IPS-11a (cell line): ENCODE measurements at regions not wholly inside any gene's neighbourhood (a gene's known extent, or its start where the extent isn't known, plus 50 kb on each side); places are given as distances from the start of the nearest gene placed in this dataset.

ENCODE experiments used
- H3K4me3 ChIP-seq: one replicate; pipeline ENCODE4 v1.5.1; 2013; ENCODE audit warnings: low read depth, low read length, control low read depth

- H3K4me3 ChIP-seq, result no peak overlapping the region
Observed at GRCh38 chr18:78724214-78724914, 255.3 kb upstream of the SALL3 start.

- no peak overlapping the region for H3K4me3 ChIP-seq
Observed at GRCh38 chr18:78725426-78725825, 254.2 kb upstream of the SALL3 start.

DNA sequence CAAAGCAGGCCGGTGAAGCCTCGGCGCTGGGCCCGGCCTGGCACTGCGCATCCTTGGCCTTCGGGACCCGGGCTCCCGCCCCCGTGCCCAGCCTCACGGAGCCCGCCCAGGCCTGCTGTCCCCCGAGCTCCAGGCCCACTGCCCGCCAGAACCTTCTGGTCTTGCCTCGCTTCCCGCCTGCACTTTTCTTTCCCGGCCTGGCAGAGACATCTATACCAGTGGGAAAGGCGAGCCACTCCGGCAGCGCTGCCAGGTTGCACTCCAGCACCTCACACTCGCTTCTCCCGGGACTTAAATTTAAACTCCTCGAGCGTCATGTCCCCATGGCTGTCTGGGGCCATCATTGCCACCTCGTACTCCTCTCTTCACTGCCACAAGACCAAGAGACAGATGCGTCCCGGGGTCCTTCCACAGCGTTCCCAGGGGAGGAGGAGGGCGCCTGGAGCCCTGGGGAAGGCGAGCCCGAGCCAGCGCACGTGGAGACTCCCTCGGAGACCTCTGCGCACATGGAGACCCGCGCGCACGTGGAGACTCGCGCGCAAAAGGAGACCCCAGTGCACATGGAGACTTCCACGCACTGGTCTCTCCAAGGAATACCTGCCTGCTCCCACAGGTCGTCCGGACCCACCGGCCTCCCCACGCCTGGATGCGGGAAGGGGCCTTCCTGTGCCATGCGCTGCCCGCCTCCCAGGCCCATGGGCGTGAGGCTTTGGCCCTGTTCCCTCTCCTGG is 253.1 kb upstream of the SALL3 start:
- H3K4me3 ChIP-seq, result no peak overlapping the region

DNA sequence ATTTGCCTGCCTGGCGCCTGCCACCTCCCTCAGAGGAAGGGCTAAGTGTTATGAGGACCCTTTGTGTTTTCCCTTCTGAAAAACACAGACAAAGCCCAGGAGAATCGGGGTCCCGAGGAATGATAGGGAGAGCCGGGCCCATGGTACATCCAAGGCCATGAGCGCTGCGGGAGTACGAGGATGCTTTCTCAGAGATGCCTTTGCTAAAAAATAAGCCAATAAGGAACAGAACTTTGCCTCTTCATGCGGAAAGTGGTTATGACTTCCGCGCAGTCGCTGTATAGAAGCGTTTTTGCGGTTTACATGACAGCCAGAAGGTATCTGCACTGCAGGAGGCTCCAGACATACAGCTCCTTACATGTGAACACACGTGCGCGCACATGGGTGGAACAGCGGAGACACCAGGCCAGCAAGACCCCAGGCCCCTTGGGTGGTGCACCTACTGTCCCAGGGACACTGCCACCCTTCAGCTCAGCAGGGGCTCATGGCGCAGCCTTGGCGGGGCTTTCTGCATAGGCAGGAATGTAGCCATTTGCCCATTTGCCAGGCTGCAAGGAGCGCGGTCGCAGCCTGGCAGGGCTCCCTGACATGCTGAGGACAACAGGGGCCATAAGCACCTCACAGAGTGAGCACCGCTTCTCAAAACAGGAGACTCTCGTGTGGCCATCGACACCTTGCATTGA is 252.4 kb upstream of the SALL3 start:
- H3K4me3 ChIP-seq, result no peak overlapping the region

GRCh38 chr18:78727877-78728783 is 251.5 kb upstream of the SALL3 start:
- H3K4me3 ChIP-seq, result no peak overlapping the region

DNA sequence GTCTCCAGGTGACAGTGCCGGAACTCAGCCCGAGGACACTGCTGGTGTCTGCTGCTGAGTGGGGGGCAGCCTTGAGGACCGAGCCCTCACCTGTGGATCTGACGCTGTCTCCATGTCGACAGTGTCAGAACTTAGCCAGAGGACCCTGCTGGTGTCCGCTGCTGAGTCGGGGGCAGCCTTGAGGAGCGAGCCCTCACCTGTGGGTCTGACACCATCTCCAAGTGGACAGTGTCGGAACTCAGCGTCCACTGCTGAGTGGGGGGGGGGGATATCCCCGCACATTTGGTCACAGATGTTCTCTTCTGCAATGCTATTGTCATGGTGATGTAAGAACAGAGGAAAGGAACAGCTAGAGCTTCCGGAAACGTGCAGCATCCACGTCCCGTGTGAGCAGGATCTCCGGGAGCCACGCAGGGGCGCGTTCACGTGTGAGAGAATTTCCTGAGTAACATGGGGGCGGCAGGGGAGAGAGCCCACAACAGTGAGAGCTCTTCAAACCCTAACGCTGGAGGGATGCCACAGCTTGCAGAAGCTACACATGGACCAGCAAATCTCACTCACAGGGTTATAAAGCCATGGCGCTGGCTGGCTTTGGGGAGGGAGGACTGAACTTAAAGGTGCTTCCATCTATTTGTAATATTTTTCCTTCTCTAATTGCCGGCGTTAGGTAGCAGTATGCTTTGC is 250.7 kb upstream of the SALL3 start:
- no peak overlapping the region for H3K4me3 ChIP-seq

DNA sequence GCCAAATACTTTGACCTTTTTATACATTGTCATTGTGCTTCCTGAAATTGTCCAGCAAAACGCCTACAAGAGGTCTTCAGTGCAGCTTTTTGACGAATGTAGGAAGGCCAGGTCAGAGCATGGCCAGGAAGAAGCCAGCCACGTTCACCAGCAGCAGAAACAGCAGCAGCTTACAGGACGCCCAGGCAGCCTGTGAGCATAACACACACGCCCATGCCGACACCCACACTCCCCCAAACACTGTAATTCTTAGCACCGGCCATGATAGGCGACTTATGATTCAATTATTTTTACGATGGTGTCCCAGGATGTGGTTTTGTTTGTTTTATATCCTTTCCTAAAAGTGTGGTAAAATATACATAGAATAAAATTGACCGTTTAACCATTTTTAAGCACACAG is 249.1 kb upstream of the SALL3 start:
- H3K4me3 ChIP-seq, result no peak overlapping the region

- H3K4me3 ChIP-seq, result no peak overlapping the region
Observed at GRCh38 chr18:78731016-78731397, 248.6 kb upstream of the SALL3 start.

- H3K4me3 ChIP-seq, result no peak overlapping the region
Observed at GRCh38 chr18:78731398-78732032, 248.1 kb upstream of the SALL3 start.

GRCh38 chr18:78732273-78733210 is 247.1 kb upstream of the SALL3 start:
- no peak overlapping the region for H3K4me3 ChIP-seq

- H3K4me3 ChIP-seq, result no peak overlapping the region
Observed at GRCh38 chr18:78733762-78734613, 245.6 kb upstream of the SALL3 start.

DNA sequence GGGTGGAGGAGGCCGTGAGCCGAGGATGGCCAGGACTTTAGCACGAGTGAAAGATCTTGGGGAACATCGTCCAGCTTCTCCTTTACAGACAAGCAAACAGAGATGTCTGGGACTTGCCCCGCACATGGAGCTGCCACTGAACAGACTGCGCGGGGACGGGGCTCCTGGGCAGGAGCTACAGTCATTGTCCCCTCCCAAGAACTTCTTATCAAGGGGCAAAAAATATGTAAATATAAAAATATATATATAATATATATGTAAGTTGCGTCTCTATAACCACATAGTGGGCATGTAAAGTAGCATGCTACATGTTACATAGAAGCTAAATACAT is 245.0 kb upstream of the SALL3 start:
- no peak overlapping the region for H3K4me3 ChIP-seq

DNA sequence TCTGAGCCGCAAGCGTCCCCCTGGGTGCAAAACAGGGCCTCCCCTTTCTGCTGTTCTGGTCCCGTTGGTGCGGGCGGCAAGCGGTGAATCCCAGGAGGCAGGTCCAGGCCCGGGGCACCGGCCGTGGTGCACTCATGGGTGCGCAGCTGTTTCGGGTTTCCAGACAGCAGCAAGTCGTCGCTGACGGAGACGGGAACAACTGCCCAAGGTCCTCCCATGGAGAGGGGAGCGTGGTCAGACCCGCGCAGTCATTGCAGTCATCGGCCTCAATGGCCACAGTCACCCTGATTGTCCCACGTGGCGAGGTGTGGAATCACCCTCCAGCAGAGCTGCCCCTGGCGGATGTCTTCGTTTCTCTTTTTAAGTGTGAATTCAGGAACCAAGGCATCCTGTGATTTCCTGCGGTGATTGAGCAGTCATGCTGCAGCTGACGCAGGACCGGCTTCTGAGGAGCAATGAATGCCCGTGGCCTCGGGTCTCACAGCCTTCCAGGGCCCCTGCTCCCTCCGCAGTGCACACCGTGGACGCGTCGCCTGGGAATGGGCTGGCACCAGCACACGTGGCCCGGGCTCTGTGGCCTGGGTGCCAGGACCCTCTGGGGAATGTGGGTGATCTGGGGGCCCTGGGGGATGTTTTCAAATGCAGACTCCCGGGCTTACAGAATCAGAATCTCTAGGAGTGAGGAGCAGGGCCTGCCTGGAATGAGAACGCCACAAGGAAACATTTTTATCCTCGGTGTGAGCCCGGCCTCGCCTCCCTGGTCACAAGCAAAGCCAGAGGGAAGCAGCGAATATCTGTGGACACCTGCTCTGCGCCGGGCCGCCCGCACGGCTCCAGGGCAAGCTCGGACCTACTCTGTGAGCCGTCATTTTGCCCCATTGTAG is 244.2 kb upstream of the SALL3 start:
- H3K4me3 ChIP-seq, result no peak overlapping the region

- no peak overlapping the region for H3K4me3 ChIP-seq
Observed at GRCh38 chr18:78736015-78736690, 243.5 kb upstream of the SALL3 start.

DNA sequence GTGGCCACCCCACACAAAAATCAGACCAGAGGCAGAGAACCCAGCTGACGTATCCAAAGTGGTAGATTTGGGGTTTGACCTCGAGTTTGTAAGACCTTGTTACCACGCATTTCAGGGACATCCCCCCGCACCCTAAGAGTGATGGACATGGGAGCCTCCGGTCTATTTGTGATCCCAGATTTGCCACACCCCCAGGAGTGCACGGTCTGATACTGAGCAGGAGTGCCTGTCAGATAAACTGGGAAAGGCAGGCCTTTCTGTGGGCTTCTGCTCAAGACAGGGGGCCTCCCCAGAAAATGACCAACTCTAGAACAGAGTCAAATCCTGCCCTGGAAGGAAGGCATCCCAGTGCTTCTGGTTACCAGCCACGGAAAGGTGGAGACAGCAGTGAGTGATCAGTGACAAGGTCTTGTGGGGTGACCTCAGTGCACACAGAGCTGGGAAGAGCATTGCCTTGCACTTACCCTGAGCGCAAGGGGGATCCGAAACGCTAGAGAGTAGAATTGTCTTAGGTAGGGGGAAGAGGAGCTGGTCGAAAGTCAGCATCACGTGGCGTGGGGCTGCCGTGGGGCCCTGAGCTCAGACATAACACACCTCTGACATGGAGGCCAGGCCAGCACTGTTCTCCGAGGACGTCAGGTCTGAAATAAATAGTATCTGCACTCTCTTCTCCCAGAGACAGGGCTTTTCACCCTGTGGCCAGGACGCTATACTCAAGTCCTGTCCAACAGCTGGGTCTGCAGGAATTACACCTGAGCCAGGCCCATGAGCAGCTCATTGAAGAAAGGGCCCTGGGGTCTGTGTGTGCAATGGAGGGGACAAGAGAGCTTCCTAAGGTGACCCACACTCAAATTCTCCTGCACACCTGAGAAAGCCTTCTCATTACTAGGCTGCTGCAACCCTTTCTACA is 242.4 kb upstream of the SALL3 start:
- no peak overlapping the region for H3K4me3 ChIP-seq
